Breast epithelium (tissue), 4 donors: ENCODE measurements at regions not wholly inside any gene's neighbourhood (a gene's known extent, or its start where the extent isn't known, plus 50 kb on each side); places are given as distances from the start of the nearest gene placed in this dataset.

Experiments used
- DNase-seq, 2 donors: peaks; one replicate each; pipeline ENCODE4 v3.0.0-alpha.2; 2019; ENCODE audit warnings: low spot score in 2 of 2
- H3K27ac ChIP-seq, 2 donors: fragments of 200-600 bp; sonication (generic) in 1 of 2; one replicate each; pipeline ENCODE4 v1.5.1; 2016 to 2019; ENCODE audit warnings: mild to moderate bottlenecking in 1 of 2
- H3K27me3 ChIP-seq, 2 donors: fragments of 200-600 bp; sonication (generic) in 1 of 2; one replicate each; pipeline versions ENCODE4 v1.5.1 to v1.6.0; 2017 to 2019; ENCODE audit warnings: control low read depth in 1 of 2, mild to moderate bottlenecking in 1 of 2
- H3K36me3 ChIP-seq: fragments of 200-600 bp; one replicate; pipeline ENCODE4 v1.5.1; 2019
- H3K4me1 ChIP-seq, 2 donors: fragments of 200-600 bp; sonication (generic); one replicate each; pipeline ENCODE4 v1.5.1; 2016 to 2019; ENCODE audit warnings: control low read depth in 1 of 2
- H3K4me3 ChIP-seq, 3 donors: fragments of 200-600 bp; sonication (generic); 1 replicate in 2 of 3; 2 replicates in 1 of 3; pipeline ENCODE4 v1.5.1; 2016 to 2019; ENCODE audit warnings: mild to moderate bottlenecking in 3 of 3, moderate library complexity in 2 of 3
- H3K9me3 ChIP-seq, 2 donors: fragments of 200-600 bp; sonication (generic) in 1 of 2; one replicate each; pipeline ENCODE4 v1.5.1; 2016 to 2019; ENCODE audit warnings: control low read depth in 1 of 2
- POLR2A ChIP-seq: fragments of 450-650 bp; IDR thresholded peaks from one replicate; pipeline ENCODE4 v1.6.1; 2016; ENCODE audit warnings: antibody characterized with exemption, mild to moderate bottlenecking, moderate library complexity
- POLR2AphosphoS5 ChIP-seq, 3 donors: sonication (generic); formaldehyde crosslinking; IDR thresholded peaks; one replicate each; pipeline ENCODE4 v1.6.1; 2017; ENCODE audit warnings: antibody characterized with exemption in 3 of 3
- intact Hi-C: fragments of 100-400 bp; cut with DNase I; formaldehyde crosslinking; loops from one replicate; pipeline ENCODE4 v1.15.1; 2023; ENCODE audit warnings: low total_unique reads
- TF ChIP-seq, protein P1 (sequence below), 3 donors: fragments of 450-650 bp; IDR thresholded peaks; one replicate each; pipeline ENCODE4 v1.5.1; 2016 to 2017; ENCODE audit warnings: antibody characterized with exemption in 3 of 3, mild to moderate bottlenecking in 3 of 3, moderate library complexity in 3 of 3

DNA sequence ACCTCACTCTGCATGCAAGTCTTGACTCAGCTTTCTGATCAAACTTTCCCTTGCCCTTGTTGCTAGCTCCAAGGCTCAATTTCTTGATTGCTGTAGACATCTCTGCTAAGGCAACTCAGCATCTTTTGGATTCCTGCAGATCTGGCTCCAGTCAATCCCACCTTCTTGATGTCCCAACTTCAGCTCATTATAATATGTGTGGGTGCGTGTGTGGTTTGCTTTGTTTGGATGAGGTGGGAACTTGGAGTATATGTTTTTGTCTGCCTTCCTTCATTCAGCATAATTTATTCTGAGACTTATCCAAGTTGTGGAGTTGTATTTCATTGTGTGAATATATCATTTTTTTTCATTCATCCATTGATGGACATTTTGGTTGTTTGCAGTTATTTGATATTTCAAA lies 364.8 kb upstream of the IGFBP3 start:
- intact Hi-C loops: no loop called here
- peaks cover 0 to 5% of the 10 kb centered on the region in 2 donors for H3K4me1 ChIP-seq
- H3K27ac ChIP-seq: no peak overlapping the region
- no peak for DNase-seq
- no peaks in the 10 kb centered on the region for H3K36me3 ChIP-seq
- TF ChIP-seq POLR2A (no peak), POLR2AphosphoS5 (IDR thresholded peaks at IDR 0.05) (no peak)
- TF ChIP-seq, protein P1, sequence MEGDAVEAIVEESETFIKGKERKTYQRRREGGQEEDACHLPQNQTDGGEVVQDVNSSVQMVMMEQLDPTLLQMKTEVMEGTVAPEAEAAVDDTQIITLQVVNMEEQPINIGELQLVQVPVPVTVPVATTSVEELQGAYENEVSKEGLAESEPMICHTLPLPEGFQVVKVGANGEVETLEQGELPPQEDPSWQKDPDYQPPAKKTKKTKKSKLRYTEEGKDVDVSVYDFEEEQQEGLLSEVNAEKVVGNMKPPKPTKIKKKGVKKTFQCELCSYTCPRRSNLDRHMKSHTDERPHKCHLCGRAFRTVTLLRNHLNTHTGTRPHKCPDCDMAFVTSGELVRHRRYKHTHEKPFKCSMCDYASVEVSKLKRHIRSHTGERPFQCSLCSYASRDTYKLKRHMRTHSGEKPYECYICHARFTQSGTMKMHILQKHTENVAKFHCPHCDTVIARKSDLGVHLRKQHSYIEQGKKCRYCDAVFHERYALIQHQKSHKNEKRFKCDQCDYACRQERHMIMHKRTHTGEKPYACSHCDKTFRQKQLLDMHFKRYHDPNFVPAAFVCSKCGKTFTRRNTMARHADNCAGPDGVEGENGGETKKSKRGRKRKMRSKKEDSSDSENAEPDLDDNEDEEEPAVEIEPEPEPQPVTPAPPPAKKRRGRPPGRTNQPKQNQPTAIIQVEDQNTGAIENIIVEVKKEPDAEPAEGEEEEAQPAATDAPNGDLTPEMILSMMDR (IDR thresholded peaks at IDR 0.05): no peak
- no peaks in the 10 kb centered on the region for H3K9me3 ChIP-seq
- H3K27me3 ChIP-seq: no peaks in the 10 kb centered on the region
- H3K4me3 ChIP-seq: no peak overlapping the region

DNA sequence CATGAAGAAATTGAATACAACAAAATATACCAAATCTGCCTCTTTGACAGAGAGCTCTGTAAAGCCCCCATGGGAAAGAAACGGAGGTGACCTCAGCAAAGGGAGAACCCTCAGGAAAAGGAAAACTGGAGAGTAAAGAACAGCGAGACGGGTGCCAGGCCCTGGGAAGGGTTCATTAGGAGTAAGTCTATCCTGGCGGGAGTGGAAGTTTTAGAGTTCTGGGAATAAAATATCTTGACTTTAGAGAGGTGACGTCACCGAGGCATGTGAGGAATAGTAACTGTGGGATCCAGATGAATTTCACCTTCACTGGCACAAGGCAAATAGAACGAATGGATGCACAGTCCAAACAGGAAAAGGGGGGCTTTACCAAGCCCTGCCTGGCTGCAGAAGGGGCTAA lies 362.8 kb upstream of the IGFBP3 start:
- Histone ChIP-seq H3K4me1 (no peaks in the 10 kb centered on the region), H3K27me3 (no peaks in the 10 kb centered on the region), H3K4me3 (no peak overlapping the region), H3K36me3 (no peaks in the 10 kb centered on the region), H3K27ac (no peak overlapping the region), H3K9me3 (no peaks in the 10 kb centered on the region)
- no peak for TF ChIP-seq POLR2A
- no peak for TF ChIP-seq POLR2AphosphoS5 (IDR thresholded peaks at IDR 0.05)
- TF ChIP-seq, protein P1 (IDR thresholded peaks at IDR 0.05): no peak
- DNase-seq: no peak
- intact Hi-C loops: no loop called here

DNA sequence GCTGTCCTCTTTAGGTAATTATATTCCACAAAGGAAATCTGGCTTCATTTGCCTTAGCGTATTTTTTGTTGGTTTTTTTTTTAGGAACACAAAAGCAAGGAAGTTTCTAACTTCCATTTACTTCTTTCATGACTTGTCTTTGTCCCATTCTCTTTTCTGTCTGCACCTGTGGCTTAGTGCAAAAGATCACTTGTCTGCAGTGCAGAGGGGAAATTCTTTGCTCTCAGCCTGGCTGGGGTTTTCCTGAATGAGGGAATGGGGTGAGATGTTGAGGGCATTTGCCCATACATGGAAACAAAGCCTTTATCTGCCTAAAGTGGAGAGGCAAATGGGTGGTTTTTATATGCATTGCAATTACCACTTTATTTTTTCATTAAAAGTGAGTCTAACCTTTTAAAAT lies 361.1 kb upstream of the IGFBP3 start:
- no peak overlapping the region for H3K4me3 ChIP-seq
- H3K4me1 ChIP-seq: no peaks in the 10 kb centered on the region
- H3K27ac ChIP-seq: no peak overlapping the region
- no peak for TF ChIP-seq POLR2AphosphoS5 (IDR thresholded peaks at IDR 0.05)
- TF ChIP-seq, protein P1 (IDR thresholded peaks at IDR 0.05): no peak
- no peaks in the 10 kb centered on the region for H3K36me3 ChIP-seq
- H3K27me3 ChIP-seq: no peaks in the 10 kb centered on the region
- intact Hi-C loops: no loop called here
- DNase-seq: no peak
- H3K9me3 ChIP-seq: no peaks in the 10 kb centered on the region

DNA sequence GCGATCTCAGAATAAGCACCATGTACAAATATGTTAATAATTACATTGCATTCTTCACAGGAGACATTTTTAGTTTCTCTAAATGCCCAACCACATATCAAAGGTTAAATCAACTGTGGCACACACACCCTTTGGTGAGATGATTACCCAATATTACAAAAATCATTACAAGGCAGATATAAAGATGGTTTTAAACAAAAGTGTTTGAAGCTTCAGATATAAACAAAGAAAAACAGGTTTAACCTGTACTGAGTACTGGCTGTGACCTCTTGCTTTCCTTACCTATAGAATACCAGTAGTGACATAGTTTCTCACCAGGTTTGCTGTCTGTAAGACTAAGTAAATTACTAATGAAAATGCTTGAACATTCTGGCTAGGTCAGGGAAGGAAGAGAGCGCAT lies 360.0 kb upstream of the IGFBP3 start:
- DNase-seq: no peak
- no peak overlapping the region for H3K4me3 ChIP-seq
- intact Hi-C loops: no loop called here
- no peaks in the 10 kb centered on the region for H3K9me3 ChIP-seq
- TF ChIP-seq, protein P1 (IDR thresholded peaks at IDR 0.05): no peak
- TF ChIP-seq POLR2A (no peak), POLR2AphosphoS5 (IDR thresholded peaks at IDR 0.05) (no peak)
- no peak overlapping the region for H3K27ac ChIP-seq
- H3K4me1 ChIP-seq: no peaks in the 10 kb centered on the region
- no peaks in the 10 kb centered on the region for H3K36me3 ChIP-seq
- H3K27me3 ChIP-seq: no peaks in the 10 kb centered on the region

DNA sequence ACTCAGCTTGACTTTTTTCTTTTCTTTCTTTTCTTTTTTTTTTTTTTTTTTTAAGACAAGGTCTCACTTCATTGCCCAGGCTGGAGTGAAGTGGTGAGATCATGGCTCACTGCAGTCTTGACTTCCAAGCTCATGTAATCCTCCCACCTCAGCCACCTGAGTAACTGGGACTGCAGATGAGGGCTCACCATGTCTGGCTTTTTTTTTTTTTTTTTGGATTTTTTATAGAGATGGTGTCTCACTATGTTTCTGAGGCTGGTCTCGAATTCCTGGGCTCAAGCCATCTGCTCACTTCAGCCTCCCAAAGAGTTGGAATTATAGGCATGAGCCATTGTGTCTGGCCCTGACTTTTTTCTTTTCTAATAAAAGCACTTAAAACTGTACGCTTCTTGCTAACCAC lies 358.2 kb upstream of the IGFBP3 start:
- no peak for DNase-seq
- intact Hi-C loops: no loop called here
- Histone ChIP-seq H3K27me3 (no peaks in the 10 kb centered on the region), H3K4me3 (no peak overlapping the region), H3K27ac (no peak overlapping the region), H3K36me3 (no peaks in the 10 kb centered on the region), H3K9me3 (no peaks in the 10 kb centered on the region), H3K4me1 (no peaks in the 10 kb centered on the region)
- TF ChIP-seq POLR2A (no peak), POLR2AphosphoS5 (IDR thresholded peaks at IDR 0.05) (no peak)
- TF ChIP-seq, protein P1 (IDR thresholded peaks at IDR 0.05): no peak
